IPS-18a (cell line): ENCODE measurements at regions not wholly inside any gene's neighbourhood (a gene's known extent, or its start where the extent isn't known, plus 50 kb on each side); places are given as distances from the start of the nearest gene placed in this dataset.

Experiments used
- H3K27ac ChIP-seq: one replicate; pipeline ENCODE4 v1.5.1; 2013; ENCODE audit warnings: low read length
- H3K27me3 ChIP-seq: one replicate; pipeline ENCODE4 v1.6.1; 2013; ENCODE audit warnings: mild to moderate bottlenecking, low read length; ENCODE audit not compliant: control insufficient read depth, insufficient read depth
- H3K36me3 ChIP-seq: one replicate; pipeline ENCODE4 v1.6.1; 2013; ENCODE audit warnings: low read depth, low read length; ENCODE audit not compliant: control insufficient read depth
- H3K4me1 ChIP-seq: one replicate; pipeline ENCODE4 v1.6.1; 2013; ENCODE audit warnings: low read depth, low read length; ENCODE audit not compliant: control insufficient read depth
- H3K4me3 ChIP-seq: one replicate; pipeline ENCODE4 v1.5.1; 2013; ENCODE audit warnings: low read length
- H3K9ac ChIP-seq: one replicate; pipeline ENCODE4 v1.6.1; 2013; ENCODE audit warnings: mild to moderate bottlenecking, low read length, moderate library complexity
- H3K9me3 ChIP-seq: one replicate; pipeline ENCODE4 v1.6.1; 2013; ENCODE audit warnings: low read depth, low read length; ENCODE audit not compliant: control insufficient read depth

DNA sequence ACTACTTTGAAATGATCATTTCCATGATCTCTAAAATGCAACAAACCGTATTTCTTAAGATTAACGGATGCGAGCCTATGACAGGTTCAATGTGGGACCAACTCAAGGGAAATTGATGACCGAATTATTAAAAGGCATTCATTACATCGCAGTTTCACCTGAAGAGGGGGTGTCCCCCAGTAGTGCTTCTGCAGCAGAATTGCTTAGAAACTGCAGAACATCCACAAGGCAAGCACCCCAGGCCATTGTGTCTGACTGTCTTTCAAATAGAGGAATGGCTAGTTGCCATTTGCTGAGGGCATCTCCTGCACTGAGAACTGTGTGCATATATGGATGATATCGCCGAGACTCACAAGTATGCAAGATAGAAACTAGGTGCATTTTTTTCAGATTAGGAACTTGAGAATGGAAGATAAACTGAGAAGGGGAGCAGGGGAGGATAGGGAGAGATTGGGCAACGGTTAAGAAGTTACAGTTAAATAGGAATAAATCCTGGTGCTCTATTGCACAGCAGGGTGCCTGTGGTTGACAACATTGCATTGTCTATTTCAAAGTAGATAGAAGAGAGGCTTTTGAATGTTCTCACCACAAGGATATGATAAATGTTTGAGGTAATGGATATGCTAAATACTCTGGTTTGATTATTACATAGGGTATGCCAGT, 234.3 kb upstream of the PLEKHG7 start:
- Histone ChIP-seq H3K27me3 (no peaks in the 10 kb centered on the region), H3K9ac (no peak overlapping the region), H3K27ac (no peak overlapping the region), H3K4me1 (peaks cover 44% of the 10 kb centered on the region), H3K4me3 (no peak overlapping the region), H3K36me3 (no peaks in the 10 kb centered on the region), H3K9me3 (no peaks in the 10 kb centered on the region)

DNA sequence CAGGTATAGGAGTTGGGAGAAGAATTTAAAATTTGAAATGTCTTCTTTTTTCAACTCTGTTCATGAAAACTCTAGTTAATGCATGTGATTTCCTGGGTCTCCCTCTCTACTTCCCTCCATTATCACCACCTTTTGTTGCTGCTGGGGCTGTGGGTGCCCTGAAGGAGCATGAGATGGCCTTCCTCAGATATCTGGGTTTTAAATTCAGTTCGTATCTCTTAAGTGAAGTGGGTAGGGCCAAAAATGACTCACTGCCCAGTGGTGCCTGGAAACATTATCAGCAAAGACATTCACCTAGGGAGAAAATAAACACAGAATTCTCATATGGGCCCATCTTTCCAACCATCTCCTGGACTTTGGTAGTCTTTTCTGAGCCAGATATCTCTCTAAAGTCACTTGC, 234.9 kb upstream of the PLEKHG7 start:
- H3K4me1 ChIP-seq: peaks cover 44% of the 10 kb centered on the region
- no peak overlapping the region for H3K27ac ChIP-seq
- H3K9ac ChIP-seq: no peak overlapping the region

DNA sequence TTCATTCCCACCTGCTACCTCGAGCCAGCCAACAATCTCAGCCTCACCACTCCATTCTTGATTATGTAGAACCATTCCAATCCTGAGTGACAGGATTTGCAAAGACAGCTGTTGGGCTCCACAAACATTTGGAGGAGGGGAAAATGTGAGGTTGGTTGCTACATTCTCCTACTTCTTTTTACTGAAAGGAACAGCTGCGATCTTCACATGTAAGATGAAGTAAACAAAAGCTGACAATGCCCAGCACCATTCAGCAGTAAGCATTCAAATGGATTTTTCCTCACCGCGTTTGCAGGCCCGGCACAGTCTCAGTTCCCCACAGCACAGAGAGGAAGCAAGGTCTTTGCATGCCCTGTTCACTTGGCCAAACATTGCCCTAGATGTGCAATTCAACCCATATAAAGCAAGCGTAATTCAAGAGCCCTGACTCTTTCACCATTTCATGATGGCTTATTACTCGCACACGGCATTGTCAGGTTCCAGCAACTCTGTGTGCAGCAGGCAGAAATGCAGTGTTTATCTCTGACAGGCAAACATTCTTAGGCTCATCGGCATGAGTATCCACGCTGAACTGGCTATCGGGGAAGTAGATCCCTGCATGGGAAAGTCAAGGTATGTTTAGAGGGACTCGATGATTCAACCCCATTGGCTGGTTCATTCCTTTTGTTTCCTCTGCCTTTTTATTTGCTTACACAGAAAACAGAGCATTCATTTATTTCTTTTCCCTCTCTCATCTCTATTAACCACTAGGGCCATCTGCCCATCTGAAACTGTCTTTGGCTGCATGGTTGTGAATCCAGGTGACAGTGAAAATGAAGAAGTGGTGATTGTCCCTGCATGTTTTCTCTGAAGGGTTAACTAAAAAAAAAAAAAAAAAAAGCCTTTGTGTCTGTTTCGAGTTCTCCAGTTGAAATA, 236.1 kb upstream of the PLEKHG7 start:
- peak overlapping the region; percentile 49 for H3K27ac ChIP-seq
- no peak overlapping the region for H3K9ac ChIP-seq
- H3K4me1 ChIP-seq: peaks cover 44% of the 10 kb centered on the region

More for the DNA sequence above, 234.9 kb upstream of the PLEKHG7 start:
- no peaks in the 10 kb centered on the region for H3K36me3 ChIP-seq
- H3K27me3 ChIP-seq: no peaks in the 10 kb centered on the region
- H3K4me3 ChIP-seq: no peak overlapping the region
- H3K9me3 ChIP-seq: no peaks in the 10 kb centered on the region

DNA sequence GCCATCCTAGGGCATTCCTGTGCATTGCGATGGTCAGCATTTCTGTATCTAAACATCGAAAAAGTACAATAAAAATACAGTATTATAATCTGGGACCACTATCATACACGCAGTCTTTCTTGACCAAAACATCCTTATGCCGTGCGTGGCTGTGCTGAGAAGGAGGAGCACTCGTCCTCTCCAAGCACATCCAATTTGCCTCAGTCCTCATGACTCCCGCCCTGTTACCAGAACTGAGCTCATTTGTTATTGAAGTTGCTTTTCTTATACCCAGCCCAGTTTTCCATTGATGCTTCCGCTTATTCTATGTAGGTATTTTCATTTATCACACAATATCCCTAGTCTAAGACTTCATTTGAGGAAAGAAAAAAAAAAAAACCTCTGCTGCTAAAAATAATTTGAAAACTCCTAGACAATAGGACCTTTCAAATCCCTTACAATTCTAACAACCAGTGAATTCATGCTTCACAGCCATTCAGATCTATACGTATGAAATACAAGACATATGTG, 236.9 kb upstream of the PLEKHG7 start:
- no peaks in the 10 kb centered on the region for H3K9me3 ChIP-seq
- H3K27ac ChIP-seq: no peak overlapping the region

More for the DNA sequence above, 236.1 kb upstream of the PLEKHG7 start:
- H3K4me3 ChIP-seq: peak overlapping the region; percentile 26
- H3K9me3 ChIP-seq: no peaks in the 10 kb centered on the region
- H3K36me3 ChIP-seq: no peaks in the 10 kb centered on the region
- H3K27me3 ChIP-seq: no peaks in the 10 kb centered on the region

DNA sequence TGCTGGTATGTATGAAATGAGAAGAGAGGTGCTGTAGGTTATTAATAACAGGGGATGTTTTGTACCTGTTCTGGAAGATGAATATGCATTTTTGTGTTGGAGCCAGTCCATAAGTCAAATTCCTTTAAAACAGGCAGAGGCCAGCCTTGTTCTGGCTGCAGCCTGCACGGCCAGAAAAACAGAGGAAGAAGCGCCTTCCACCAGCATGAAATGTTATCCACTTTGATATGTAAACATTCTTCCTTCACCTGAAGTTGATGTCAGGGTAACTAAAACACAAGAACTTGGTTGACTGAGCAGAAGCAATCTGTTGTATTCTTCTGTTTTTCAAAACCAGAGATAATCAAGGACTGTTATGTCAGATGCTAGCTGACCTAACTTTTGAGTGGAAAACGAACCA, 237.9 kb upstream of the PLEKHG7 start:
- Histone ChIP-seq H3K4me3 (no peak overlapping the region), H3K36me3 (no peaks in the 10 kb centered on the region), H3K9ac (no peak overlapping the region), H3K27me3 (no peaks in the 10 kb centered on the region), H3K9me3 (no peaks in the 10 kb centered on the region), H3K4me1 (peaks cover 44% of the 10 kb centered on the region), H3K27ac (no peak overlapping the region)

More for the DNA sequence above, 236.9 kb upstream of the PLEKHG7 start:
- peaks cover 44% of the 10 kb centered on the region for H3K4me1 ChIP-seq
- H3K27me3 ChIP-seq: no peaks in the 10 kb centered on the region
- H3K9ac ChIP-seq: no peak overlapping the region
- no peaks in the 10 kb centered on the region for H3K36me3 ChIP-seq
- H3K4me3 ChIP-seq: no peak overlapping the region

DNA sequence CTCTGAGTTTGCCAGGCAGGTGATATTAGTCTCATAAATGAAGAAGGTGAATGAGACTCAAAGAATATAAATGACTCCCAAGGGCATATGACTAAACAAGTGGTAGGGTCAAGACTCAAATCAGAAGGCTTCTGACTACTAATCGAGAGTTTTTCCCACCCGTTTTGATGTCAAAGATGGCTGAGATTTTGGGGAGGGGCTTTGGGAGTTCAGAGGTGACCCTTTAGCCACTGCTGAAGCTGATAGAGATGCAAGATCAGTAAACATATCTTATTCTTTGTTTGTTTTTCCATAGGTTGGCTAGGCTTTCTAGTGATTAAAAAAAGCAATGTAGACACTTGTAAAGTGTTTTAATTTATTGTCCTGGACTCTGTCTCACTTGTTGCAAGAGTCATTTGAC, 239.6 kb upstream of the PLEKHG7 start:
- Histone ChIP-seq H3K27ac (no peak overlapping the region), H3K9me3 (no peaks in the 10 kb centered on the region), H3K9ac (no peak overlapping the region), H3K4me1 (peaks cover 39% of the 10 kb centered on the region), H3K36me3 (no peaks in the 10 kb centered on the region), H3K27me3 (no peaks in the 10 kb centered on the region), H3K4me3 (no peak overlapping the region)

DNA sequence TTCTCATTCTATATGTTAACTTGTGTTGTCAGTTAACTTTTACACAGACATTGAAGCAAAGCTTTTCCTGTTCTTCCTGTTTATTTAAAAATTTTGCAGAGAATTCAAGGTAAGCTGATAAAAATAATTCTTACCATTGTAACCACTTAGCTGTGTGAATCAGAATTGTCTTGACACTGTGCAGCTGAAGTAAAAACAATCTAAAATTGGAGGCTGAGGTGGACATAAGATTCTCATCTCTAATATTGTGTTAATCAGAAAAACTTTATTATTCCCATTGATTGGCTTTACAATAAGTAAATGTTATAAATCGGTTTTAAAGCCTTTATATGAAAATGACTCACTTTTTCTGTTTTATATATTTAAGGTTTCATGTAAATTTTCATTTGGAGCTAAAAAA, 240.3 kb upstream of the PLEKHG7 start:
- Histone ChIP-seq H3K4me3 (no peak overlapping the region), H3K4me1 (peaks cover 33% of the 10 kb centered on the region), H3K36me3 (no peaks in the 10 kb centered on the region), H3K9me3 (no peaks in the 10 kb centered on the region), H3K27ac (no peak overlapping the region), H3K27me3 (no peaks in the 10 kb centered on the region), H3K9ac (no peak overlapping the region)

DNA sequence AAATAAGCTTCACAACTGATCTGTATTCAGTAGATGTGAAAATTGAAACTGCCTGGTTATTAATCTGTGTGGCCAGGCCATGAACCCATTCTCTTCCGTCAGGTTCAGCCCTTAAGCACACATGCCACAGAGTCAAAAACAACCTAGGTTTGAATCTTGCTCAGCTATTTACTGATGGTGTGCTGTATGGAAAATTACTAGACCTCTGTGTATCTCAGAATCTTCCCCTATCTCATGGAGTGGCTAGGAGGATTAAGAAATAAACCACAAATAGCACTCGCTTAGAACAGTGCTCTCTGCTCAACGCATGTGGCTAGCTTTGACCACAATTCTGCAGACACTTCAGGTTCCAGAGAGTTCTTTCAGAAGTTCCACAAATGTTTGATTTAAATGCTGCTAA, 240.7 kb upstream of the PLEKHG7 start:
- Histone ChIP-seq H3K4me1 (peaks cover 28% of the 10 kb centered on the region), H3K9ac (no peak overlapping the region), H3K9me3 (no peaks in the 10 kb centered on the region), H3K27me3 (no peaks in the 10 kb centered on the region), H3K36me3 (no peaks in the 10 kb centered on the region), H3K27ac (no peak overlapping the region), H3K4me3 (no peak overlapping the region)

DNA sequence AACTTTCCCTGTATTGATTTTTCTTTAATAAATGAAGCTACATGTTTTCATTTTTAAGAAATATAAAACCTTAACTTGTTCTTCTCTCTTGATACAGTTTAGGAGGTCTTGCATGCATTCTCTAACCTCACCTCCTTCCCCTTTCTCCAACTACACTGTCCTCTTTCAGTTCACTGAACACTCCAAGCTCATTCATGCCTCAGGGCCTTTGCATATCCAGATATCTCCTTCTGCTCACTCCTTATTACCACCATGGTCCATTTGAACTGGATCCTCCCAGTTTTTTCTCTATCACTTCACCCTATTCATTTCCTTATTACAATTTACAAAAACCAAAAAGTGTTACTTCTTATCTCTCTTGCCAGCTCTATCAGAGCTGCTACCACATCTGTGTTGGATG, 242.9 kb upstream of the PLEKHG7 start:
- Histone ChIP-seq H3K9ac (no peak overlapping the region), H3K9me3 (no peaks in the 10 kb centered on the region), H3K36me3 (no peaks in the 10 kb centered on the region), H3K4me1 (peaks cover 6% of the 10 kb centered on the region), H3K27ac (no peak overlapping the region), H3K4me3 (no peak overlapping the region), H3K27me3 (no peaks in the 10 kb centered on the region)

DNA sequence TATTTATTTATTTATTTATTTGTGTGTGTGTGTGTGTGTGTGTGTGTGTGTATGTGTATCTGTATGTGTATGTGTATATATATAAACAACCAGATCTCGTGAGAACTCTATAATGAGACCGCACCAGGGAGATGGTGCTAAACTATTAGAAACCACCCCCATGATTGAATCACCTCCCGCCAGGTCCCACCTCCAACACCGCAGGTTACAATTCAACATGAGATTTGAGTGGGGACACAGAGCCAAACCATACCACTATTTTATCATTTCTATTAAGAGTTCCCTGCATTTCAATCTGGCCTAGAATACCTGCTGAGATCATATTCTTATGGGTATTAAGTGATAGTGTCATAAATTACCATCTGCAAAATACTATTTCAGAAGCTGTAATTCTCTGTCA, 243.8 kb upstream of the PLEKHG7 start:
- H3K4me1 ChIP-seq: no peaks in the 10 kb centered on the region
- H3K4me3 ChIP-seq: no peak overlapping the region
- H3K9ac ChIP-seq: no peak overlapping the region
- no peak overlapping the region for H3K27ac ChIP-seq
- H3K27me3 ChIP-seq: no peaks in the 10 kb centered on the region
- H3K36me3 ChIP-seq: no peaks in the 10 kb centered on the region
- H3K9me3 ChIP-seq: no peaks in the 10 kb centered on the region

DNA sequence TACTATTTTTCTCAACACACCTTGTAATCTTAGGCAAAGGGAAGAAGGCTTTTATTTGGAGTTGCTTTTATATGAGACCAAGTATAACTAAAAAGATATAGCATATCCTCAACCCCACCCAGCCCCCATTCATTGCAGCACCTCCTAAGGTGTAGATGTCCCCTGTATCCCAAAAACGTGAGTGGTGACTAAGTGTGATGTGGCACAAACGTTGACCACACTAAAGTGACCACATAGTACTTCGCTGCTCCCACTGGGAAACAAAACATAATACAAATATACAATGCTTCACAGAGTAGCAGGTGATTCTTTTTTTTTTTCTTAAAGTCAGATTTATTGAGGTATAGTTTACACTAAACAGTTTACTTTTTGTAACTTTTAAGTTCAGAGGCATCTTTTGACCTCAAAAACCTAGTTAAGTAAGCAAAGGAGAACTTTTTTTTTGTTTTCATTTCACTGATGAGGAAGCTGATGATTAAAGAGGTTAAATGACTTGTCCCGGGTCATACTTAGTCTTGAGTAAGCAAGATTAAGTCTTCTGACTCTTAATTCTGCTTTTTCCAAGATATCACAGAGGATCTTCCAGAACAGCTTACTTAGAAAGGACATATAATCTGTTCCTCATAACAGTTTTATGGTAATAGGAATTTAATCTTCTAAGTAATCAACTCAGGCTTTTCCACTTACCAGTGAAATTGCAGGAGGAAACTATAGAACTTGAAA, 245.2 kb upstream of the PLEKHG7 start:
- H3K9ac ChIP-seq: no peak overlapping the region
- H3K9me3 ChIP-seq: no peaks in the 10 kb centered on the region
- no peak overlapping the region for H3K27ac ChIP-seq
- H3K4me1 ChIP-seq: no peaks in the 10 kb centered on the region
- no peak overlapping the region for H3K4me3 ChIP-seq
- H3K27me3 ChIP-seq: no peaks in the 10 kb centered on the region
- no peaks in the 10 kb centered on the region for H3K36me3 ChIP-seq
